Heart left ventricle (tissue), 16 donors: ENCODE measurements at regions not wholly inside any gene's neighbourhood (a gene's known extent, or its start where the extent isn't known, plus 50 kb on each side); places are given as distances from the start of the nearest gene placed in this dataset.
"Not testable (repeated sequence)": the region's sequence is repeated elsewhere in the genome, so short reads cannot be mapped to it uniquely, and the experiment has no call there.

ENCODE experiments used
- ATAC-seq, 4 donors: fragments of 200-7000 bp; cut with Tn5 transposase; one replicate each; pipeline ENCODE4 v1.9.1; 2020 to 2022; ENCODE audit warnings: moderate library complexity in 4 of 4, mild to moderate bottlenecking in 3 of 4, moderate number of reproducible peaks in 1 of 4
- DNase-seq, 5 donors: peaks; one replicate each; pipeline ENCODE4 v3.0.0-alpha.2; 2020
- H3K27ac ChIP-seq, 12 donors: fragments of 200-600 bp; sonication (generic) in 4 of 12; one replicate each; pipeline versions ENCODE4 v1.5.0 to v1.8.0; 2016 to 2022; ENCODE audit warnings: mild to moderate bottlenecking in 2 of 12
- H3K27me3 ChIP-seq, 9 donors: fragments of 200-600 bp; sonication (generic) in 2 of 9; one replicate each; pipeline versions ENCODE4 v1.5.1 to v1.8.0; 2016 to 2022; ENCODE audit warnings: mild to moderate bottlenecking in 3 of 9
- H3K36me3 ChIP-seq, 9 donors: fragments of 200-600 bp; sonication (generic) in 2 of 9; one replicate each; pipeline versions ENCODE4 v1.5.0 to v1.8.0; 2018 to 2022; ENCODE audit warnings: mild to moderate bottlenecking in 2 of 9
- H3K4me1 ChIP-seq, 12 donors: fragments of 200-600 bp; sonication (generic) in 4 of 12; one replicate each; pipeline versions ENCODE4 v1.5.0 to v1.8.0; 2016 to 2022; ENCODE audit warnings: mild to moderate bottlenecking in 3 of 12
- H3K4me3 ChIP-seq, 12 donors: fragments of 200-600 bp; sonication (generic) in 4 of 12; one replicate each; pipeline versions ENCODE4 v1.5.0 to v1.8.0; 2017 to 2022; ENCODE audit warnings: mild to moderate bottlenecking in 9 of 12, moderate library complexity in 4 of 12
- H3K9me3 ChIP-seq, 12 donors: fragments of 200-600 bp; sonication (generic) in 4 of 12; one replicate each; pipeline versions ENCODE4 v1.5.0 to v1.8.0; 2016 to 2022; ENCODE audit warnings: mild to moderate bottlenecking in 1 of 12
- POLR2A ChIP-seq, 2 donors: fragments of 450-650 bp; IDR thresholded peaks; one replicate each; pipeline ENCODE4 v1.6.1; 2017; ENCODE audit warnings: antibody characterized with exemption in 2 of 2, mild to moderate bottlenecking in 2 of 2, moderate library complexity in 2 of 2
- WGBS, 4 donors: extraction: QIAGEN DNeasy Blood & Tissue Kit in 2 of 4; methylation state at CpG; one replicate each; pipeline versions ENCODE4 v1.1.5 to v1.1.7; 2013 to 2018; 5-methylcytosine and 5-hydroxymethylcytosine counted together
- intact Hi-C, 10 donors: fragments of 100-400 bp; cut with DNase I; formaldehyde crosslinking; loops; one replicate each; pipeline versions ENCODE4 v1.11.1 to v1.14.2; 2022
- TF ChIP-seq, protein P1 (sequence below), 12 donors: fragments of 200-600 bp; sonication (generic) in 4 of 12; IDR thresholded peaks; one replicate each; pipeline versions ENCODE4 v1.5.0 to v1.8.0; 2018 to 2022; ENCODE audit warnings: antibody characterized with exemption in 12 of 12, mild to moderate bottlenecking in 5 of 12
- donor health status: ischemic (EF 13 %, LVEDD 7.1; RV severe dilation, severe dysfunction).
- donor health status: healthy with polysubstance abuse.
- donor health status: DM: no; HTN: yes; CAD: no.
- donor health status: DM: no; HTN: no; CAD: no.
- donor health status: ischemic (EF 25% LVEDD 6.9; RV normal size, moderate dysfunction).
- donor health status: ischemic (EF 25% LVEDD 5.7; RV mildly dilated, moderate dysfunction).
- donor health status: healthy.
- donor health status: DM: yes; HTN: yes; CAD: no.
- donor health status: ischemic (EF 35%, LVEDD 5.7; RV mildly dilated, moderate dysfunction).
- donor health status: nonischemic (EF 11% LVEDD 7.7; RV severe dilation, severe dysfunction).
- donor health status: DM: yes; HTN: yes; CAD: no.
- donor health status: PGD.
- donor health status: ischemic (EF 29% LVEDD 5.4; RV normal size, mild dysfunction).
- donor health status: nonischemic (EF 23%, LVEDD 6.1; RV moderate dilation, normal function).

DNA sequence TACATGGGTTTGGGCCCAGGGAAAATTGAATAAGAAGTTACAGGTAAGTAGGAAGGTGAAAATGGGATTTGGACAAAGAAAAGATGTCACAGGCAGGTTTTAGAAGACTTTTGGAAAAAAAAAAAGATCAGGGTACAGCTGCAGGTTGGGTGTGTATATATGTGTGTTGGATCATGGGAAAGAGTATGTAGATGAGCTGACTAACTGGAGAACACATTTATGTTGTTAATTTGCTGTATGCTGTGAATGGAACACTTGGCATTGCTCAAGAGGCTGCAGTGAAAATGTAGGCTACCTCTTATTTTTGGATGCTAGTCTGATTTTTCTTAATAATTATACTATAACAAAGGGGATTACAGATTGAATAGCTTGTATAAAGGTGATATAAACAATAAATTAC lies 577.7 kb upstream of the USP24 start:
- DNase-seq (no peak), ATAC-seq (no peak)
- intact Hi-C loops = no loop called here
- no peaks in the 10 kb centered on the region for H3K36me3 ChIP-seq
- no peak overlapping the region for H3K27ac ChIP-seq
- TF ChIP-seq, protein P1, sequence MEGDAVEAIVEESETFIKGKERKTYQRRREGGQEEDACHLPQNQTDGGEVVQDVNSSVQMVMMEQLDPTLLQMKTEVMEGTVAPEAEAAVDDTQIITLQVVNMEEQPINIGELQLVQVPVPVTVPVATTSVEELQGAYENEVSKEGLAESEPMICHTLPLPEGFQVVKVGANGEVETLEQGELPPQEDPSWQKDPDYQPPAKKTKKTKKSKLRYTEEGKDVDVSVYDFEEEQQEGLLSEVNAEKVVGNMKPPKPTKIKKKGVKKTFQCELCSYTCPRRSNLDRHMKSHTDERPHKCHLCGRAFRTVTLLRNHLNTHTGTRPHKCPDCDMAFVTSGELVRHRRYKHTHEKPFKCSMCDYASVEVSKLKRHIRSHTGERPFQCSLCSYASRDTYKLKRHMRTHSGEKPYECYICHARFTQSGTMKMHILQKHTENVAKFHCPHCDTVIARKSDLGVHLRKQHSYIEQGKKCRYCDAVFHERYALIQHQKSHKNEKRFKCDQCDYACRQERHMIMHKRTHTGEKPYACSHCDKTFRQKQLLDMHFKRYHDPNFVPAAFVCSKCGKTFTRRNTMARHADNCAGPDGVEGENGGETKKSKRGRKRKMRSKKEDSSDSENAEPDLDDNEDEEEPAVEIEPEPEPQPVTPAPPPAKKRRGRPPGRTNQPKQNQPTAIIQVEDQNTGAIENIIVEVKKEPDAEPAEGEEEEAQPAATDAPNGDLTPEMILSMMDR (IDR thresholded peaks at IDR 0.05) = no peak
- no peak for TF ChIP-seq POLR2A (IDR thresholded peaks at IDR 0.05)
- no peaks in the 10 kb centered on the region for H3K27me3 ChIP-seq
- no peak overlapping the region for H3K4me3 ChIP-seq
- H3K4me1 ChIP-seq = no peaks in the 10 kb centered on the region
- no peaks in the 10 kb centered on the region for H3K9me3 ChIP-seq

DNA sequence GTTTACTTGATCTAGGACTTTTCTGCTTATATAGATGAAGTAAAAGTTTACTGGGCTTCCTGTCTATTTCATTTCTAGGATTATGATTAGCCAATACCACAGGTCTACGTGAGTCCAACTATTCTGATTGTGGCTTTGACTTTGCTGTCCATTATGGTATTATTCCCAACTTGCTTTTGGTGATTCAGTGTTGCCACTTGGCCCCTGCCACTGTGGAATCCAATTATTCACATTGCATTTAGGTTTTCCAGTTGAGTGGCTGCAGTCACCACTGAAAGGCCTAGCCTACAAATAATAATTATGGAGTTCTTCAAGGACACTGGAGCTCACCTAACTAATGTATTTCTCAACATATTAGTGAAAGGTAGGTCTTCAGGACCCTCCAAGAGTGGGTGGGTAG lies 574.3 kb upstream of the USP24 start:
- no peak overlapping the region for H3K4me3 ChIP-seq
- TF ChIP-seq, protein P1 (IDR thresholded peaks at IDR 0.05) = no peak
- TF ChIP-seq POLR2A (IDR thresholded peaks at IDR 0.05) = no peak

DNA sequence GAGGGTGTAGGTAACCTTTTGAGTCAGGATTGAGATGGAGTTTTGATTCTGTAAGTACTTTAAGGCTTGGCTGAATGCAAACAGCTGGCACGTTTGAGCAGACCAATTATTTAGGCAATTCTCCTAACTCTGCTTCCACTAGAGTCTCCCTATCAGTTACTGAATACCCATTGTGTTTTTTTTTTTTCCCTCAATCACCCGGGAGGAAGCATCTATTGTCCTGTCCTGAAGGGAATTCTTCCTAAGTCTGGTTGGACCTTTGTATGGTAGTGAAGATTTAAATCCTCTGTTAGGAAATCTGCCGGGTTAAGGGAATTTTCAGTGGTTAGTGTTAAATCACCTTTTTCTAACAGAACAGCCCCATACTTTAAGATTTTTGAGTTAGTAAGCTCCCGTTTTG lies 571.2 kb upstream of the USP24 start:
- H3K27ac ChIP-seq = no peak overlapping the region
- DNase-seq (no peak), ATAC-seq (no peak)
- H3K36me3 ChIP-seq = no peaks in the 10 kb centered on the region
- H3K4me3 ChIP-seq = no peak overlapping the region
- intact Hi-C loops = no loop called here
- 43 to 63% (median 61%) methylated on average over 4 of the region's 4 CpGs for WGBS, 4 donors
- no peaks in the 10 kb centered on the region for H3K27me3 ChIP-seq
- H3K4me1 ChIP-seq = peaks cover 0 to 3% (median 0%) of the 10 kb centered on the region in 12 donors
- no peaks in the 10 kb centered on the region for H3K9me3 ChIP-seq
- TF ChIP-seq, protein P1 (IDR thresholded peaks at IDR 0.05) = no peak
- TF ChIP-seq POLR2A (IDR thresholded peaks at IDR 0.05) = no peak

More for the DNA sequence above, 574.3 kb upstream of the USP24 start:
- WGBS, 4 donors = 98 to 100% (median 100%) methylated on average over 1 of the region's 1 CpG
- intact Hi-C loops = no loop called here
- H3K27ac ChIP-seq = no peak overlapping the region
- no peaks in the 10 kb centered on the region for H3K4me1 ChIP-seq
- no peaks in the 10 kb centered on the region for H3K27me3 ChIP-seq
- no peak for DNase-seq
- H3K9me3 ChIP-seq = no peaks in the 10 kb centered on the region
- H3K36me3 ChIP-seq = no peaks in the 10 kb centered on the region
- no peak for ATAC-seq

DNA sequence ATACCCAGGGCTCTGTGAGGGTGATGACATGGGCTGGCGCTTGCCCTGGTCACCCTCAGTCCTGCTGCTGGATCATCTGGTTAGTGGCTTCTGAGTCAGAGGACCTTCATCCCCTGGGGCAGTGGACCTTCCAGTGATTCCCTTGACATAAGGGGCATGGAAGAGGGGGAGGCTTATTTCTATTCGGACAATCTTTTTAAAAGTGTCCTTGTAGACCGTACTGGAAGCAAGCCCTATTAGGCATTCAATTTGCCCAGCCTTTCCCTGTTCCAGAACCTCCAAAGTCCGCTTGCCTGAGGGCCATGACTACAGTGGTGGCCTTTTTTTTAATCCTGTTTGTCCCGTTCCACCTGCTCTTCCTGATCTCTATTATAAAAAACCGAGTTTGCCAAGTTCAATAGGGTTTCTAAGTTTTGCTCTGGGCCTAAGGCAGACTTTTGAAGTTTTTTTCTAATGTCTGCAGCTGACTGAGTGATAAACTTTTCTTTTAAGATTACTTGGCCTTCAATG lies 569.8 kb upstream of the USP24 start:
- intact Hi-C loops, ATAC-seq, H3K9me3 ChIP-seq, H3K4me3 ChIP-seq, H3K4me1 ChIP-seq, H3K27ac ChIP-seq, DNase-seq, H3K36me3 ChIP-seq, H3K27me3 ChIP-seq: not testable (repeated sequence)
- WGBS, 4 donors = 93 to 96% (median 94%) methylated on average over 6 of the region's 6 CpGs

DNA sequence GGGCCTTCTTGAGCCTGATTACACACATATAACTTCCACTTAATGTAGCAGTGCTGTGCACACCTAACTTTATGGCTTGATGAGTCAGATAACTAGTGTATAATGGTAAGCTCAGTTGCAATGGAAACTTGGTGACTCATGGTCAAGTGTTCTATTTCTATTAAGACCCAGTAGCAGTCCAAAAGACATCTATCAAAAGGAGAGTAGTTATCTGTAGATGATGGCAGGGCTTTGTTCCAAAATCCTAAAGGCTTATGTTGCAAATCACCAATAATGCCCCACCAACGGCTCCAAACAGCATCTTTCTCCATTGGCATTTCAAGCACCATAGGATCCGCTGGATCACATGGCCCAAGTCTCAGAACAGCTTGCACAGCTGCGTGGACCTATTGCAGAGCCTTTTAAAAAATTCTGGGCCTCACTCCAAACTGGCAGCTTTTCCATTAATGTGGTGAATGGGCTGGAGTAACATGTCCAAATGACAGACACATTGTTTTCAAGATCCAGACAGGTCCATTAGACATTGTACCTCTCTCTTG lies 566.8 kb upstream of the USP24 start:
- intact Hi-C loops = no loop called here
- H3K4me3 ChIP-seq = no peak overlapping the region
- H3K27me3 ChIP-seq = no peaks in the 10 kb centered on the region
- ATAC-seq = peak; percentile 37 to 82 (median 70)
- TF ChIP-seq, protein P1 (IDR thresholded peaks at IDR 0.05) = no peak
- TF ChIP-seq POLR2A (IDR thresholded peaks at IDR 0.05) = no peak
- no peaks in the 10 kb centered on the region for H3K9me3 ChIP-seq
- 39 to 64% (median 46%) methylated on average over 3 of the region's 3 CpGs for WGBS, 4 donors
- no peaks in the 10 kb centered on the region for H3K36me3 ChIP-seq
- peaks cover 0 to 3% (median 0%) of the 10 kb centered on the region in 12 donors for H3K4me1 ChIP-seq
- peak in 4 of 5 donors; percentile 9 to 36 (median 30) for DNase-seq
- H3K27ac ChIP-seq = peak overlapping the region in 1 of 12 donors; percentile 58
